ENCODE measurements at regions not wholly inside any gene's neighbourhood (a gene's known extent, or its start where the extent isn't known, plus 50 kb on each side); places are given as distances from the start of the nearest gene placed in this dataset.

- Histone ChIP-seq H3F3A (ENCODE audit: low read depth) (peaks cover 3% of the 10 kb centered on the region; the same call in 1 of the 2 replicates), H3K9me2 (replicated peaks; ENCODE audit: low read depth, low read length) (no peaks in the 10 kb centered on the region), H3K4me1 (ENCODE audit: insufficient read depth, low read length, poor library complexity, severe bottlenecking) (peaks cover 20% of the 10 kb centered on the region), H3K79me2 (ENCODE audit: insufficient read depth, low read length) (no peaks in the 10 kb centered on the region), H4K20me1 (ENCODE audit: insufficient read depth, low read length, poor library complexity, severe bottlenecking) (no peaks in the 10 kb centered on the region), H3K9ac (ENCODE audit: low read depth, low read length, poor library complexity, severe bottlenecking) (no peak overlapping the region), H3K4me2 (ENCODE audit: low read depth, low read length, poor library complexity, severe bottlenecking) (no peak overlapping the region), H3K9me3 (ENCODE audit: insufficient read depth, low read depth, low read length) (no peaks in the 10 kb centered on the region), H3K27me3 (ENCODE audit: insufficient read depth, low read length, poor library complexity, severe bottlenecking) (no peaks in the 10 kb centered on the region), H3K36me3 (ENCODE audit: insufficient read depth, low read length) (no peaks in the 10 kb centered on the region), H3K4me3 (ENCODE audit: low read length, poor library complexity, severe bottlenecking) (no peak overlapping the region), H2AFZ (ENCODE audit: low read length) (no peak overlapping the region)
- no peak for TF ChIP-seq EZH2phosphoT487 (IDR thresholded peaks at IDR 0.05; ENCODE audit: borderline replicate concordance)
- TF ChIP-seq CTCF (conservative IDR thresholded peaks at IDR 0.05; ENCODE audit: low read length) = no peak
Observed at GRCh38 chr4:110394871-110395270, 81.1 kb upstream of the ENPEP start.

DNA sequence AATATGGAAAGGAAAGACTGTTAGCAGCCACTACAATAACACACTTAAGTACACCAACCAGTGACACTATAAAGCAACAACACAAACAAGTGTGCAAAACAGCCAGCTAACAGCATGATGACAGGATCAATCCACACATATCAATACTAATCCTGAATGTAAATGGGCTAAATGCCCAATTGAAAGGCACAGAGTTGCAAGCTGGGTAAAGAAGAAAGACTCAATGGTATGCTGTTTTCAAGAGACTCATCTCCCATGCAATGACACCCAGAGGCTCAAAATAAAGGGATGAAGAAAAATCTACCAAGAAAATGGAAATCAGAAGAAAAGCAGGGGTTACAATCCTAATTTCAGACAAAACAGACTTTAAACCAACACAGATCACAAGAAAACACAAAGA is 94.2 kb upstream of the ENPEP start:
- H4K20me1 ChIP-seq (ENCODE audit: insufficient read depth, low read length, poor library complexity, severe bottlenecking) = no peaks in the 10 kb centered on the region
- H3K4me2 ChIP-seq (ENCODE audit: low read depth, low read length, poor library complexity, severe bottlenecking) = no peak overlapping the region
- no peak overlapping the region for H2AFZ ChIP-seq (ENCODE audit: low read length)
- H3K4me3 ChIP-seq (ENCODE audit: low read length, poor library complexity, severe bottlenecking) = no peak overlapping the region
- no peaks in the 10 kb centered on the region for H3K4me1 ChIP-seq (ENCODE audit: insufficient read depth, low read length, poor library complexity, severe bottlenecking)
- no peaks in the 10 kb centered on the region for H3K27me3 ChIP-seq (ENCODE audit: insufficient read depth, low read length, poor library complexity, severe bottlenecking)
- H3K36me3 ChIP-seq (ENCODE audit: insufficient read depth, low read length) = no peaks in the 10 kb centered on the region
- TF ChIP-seq EZH2phosphoT487 (IDR thresholded peaks at IDR 0.05; ENCODE audit: borderline replicate concordance) = no peak
- TF ChIP-seq CTCF (conservative IDR thresholded peaks at IDR 0.05; ENCODE audit: low read length) = no peak
- peaks cover 15% of the 10 kb centered on the region; the same call in 1 of the 2 replicates for H3K9me3 ChIP-seq (ENCODE audit: insufficient read depth, low read depth, low read length)
- H3F3A ChIP-seq (ENCODE audit: low read depth) = no peaks in the 10 kb centered on the region
- no peaks in the 10 kb centered on the region for H3K9me2 ChIP-seq (replicated peaks; ENCODE audit: low read depth, low read length)
- no peaks in the 10 kb centered on the region for H3K79me2 ChIP-seq (ENCODE audit: insufficient read depth, low read length)
- no peak overlapping the region for H3K9ac ChIP-seq (ENCODE audit: low read depth, low read length, poor library complexity, severe bottlenecking)

DNA sequence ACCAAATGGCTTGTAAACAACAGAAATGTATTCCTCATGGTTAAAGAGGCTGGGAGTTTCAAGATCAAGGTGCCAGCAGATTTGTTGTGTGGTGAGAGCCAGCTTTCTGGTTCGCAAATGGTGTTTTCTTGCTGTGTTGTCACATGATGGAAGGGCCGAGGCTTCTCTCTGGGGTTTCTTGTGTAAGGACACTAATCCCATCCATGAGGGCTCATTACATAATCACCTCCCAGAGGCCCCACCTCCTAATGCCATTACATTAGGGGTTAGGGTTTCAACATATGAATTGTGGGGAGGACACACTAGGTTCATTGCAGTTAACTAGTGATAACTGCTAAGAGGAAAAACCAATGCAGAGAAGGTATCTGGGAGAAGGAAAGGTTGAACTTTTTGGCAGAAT is 103.5 kb upstream of the ENPEP start:
- H3K9ac ChIP-seq (ENCODE audit: low read depth, low read length, poor library complexity, severe bottlenecking) = no peak overlapping the region
- H3K9me2 ChIP-seq (replicated peaks; ENCODE audit: low read depth, low read length) = no peaks in the 10 kb centered on the region
- no peaks in the 10 kb centered on the region for H4K20me1 ChIP-seq (ENCODE audit: insufficient read depth, low read length, poor library complexity, severe bottlenecking)
- H3K36me3 ChIP-seq (ENCODE audit: insufficient read depth, low read length) = no peaks in the 10 kb centered on the region
- TF ChIP-seq EZH2phosphoT487 (IDR thresholded peaks at IDR 0.05; ENCODE audit: borderline replicate concordance) (no peak), CTCF (conservative IDR thresholded peaks at IDR 0.05; ENCODE audit: low read length) (no peak)
- H2AFZ ChIP-seq (ENCODE audit: low read length) = no peak overlapping the region; the same call in 1 of the 2 replicates
- no peaks in the 10 kb centered on the region for H3K79me2 ChIP-seq (ENCODE audit: insufficient read depth, low read length)
- H3F3A ChIP-seq (ENCODE audit: low read depth) = no peaks in the 10 kb centered on the region
- no peak overlapping the region for H3K4me2 ChIP-seq (ENCODE audit: low read depth, low read length, poor library complexity, severe bottlenecking)
- no peak overlapping the region for H3K4me3 ChIP-seq (ENCODE audit: low read length, poor library complexity, severe bottlenecking)
- H3K27me3 ChIP-seq (ENCODE audit: insufficient read depth, low read length, poor library complexity, severe bottlenecking) = no peaks in the 10 kb centered on the region
- no peaks in the 10 kb centered on the region for H3K9me3 ChIP-seq (ENCODE audit: insufficient read depth, low read depth, low read length)
- H3K4me1 ChIP-seq (ENCODE audit: insufficient read depth, low read length, poor library complexity, severe bottlenecking) = no peaks in the 10 kb centered on the region
